ENCODE measurements at regions not wholly inside any gene's neighbourhood (a gene's known extent, or its start where the extent isn't known, plus 50 kb on each side); places are given as distances from the start of the nearest gene placed in this dataset.
"Not testable (repeated sequence)": the region's sequence is repeated elsewhere in the genome, so short reads cannot be mapped to it uniquely, and the experiment has no call there.

- no peak for DNase-seq
Observed at GRCh38 chr4:120005527-120005926, 61.1 kb downstream of the MAD2L1 start.

- no peak for DNase-seq
Observed at GRCh38 chr4:120005076-120005475, 61.6 kb downstream of the MAD2L1 start.

- DNase-seq: no peak
Observed at GRCh38 chr4:120004054-120004453, 62.6 kb downstream of the MAD2L1 start.

GRCh38 chr4:120003193-120003592 is 63.5 kb downstream of the MAD2L1 start:
- DNase-seq: no peak

- DNase-seq: no peak
Observed at GRCh38 chr4:120001850-120002249, 64.8 kb downstream of the MAD2L1 start.

GRCh38 chr4:120000591-120001296 is 65.9 kb downstream of the MAD2L1 start:
- DNase-seq: no peak

GRCh38 chr4:119996024-119996423 is 70.6 kb downstream of the MAD2L1 start:
- not testable (repeated sequence) for DNase-seq

- DNase-seq: peak; percentile 11
Observed at GRCh38 chr4:119984996-119985395, 81.7 kb downstream of the MAD2L1 start.

- DNase-seq: no peak
Observed at GRCh38 chr4:119982756-119983155, 83.9 kb downstream of the MAD2L1 start.

GRCh38 chr4:119980456-119980855 is 86.2 kb downstream of the MAD2L1 start:
- DNase-seq: no peak

GRCh38 chr4:119977076-119977940 is 89.3 kb downstream of the MAD2L1 start:
- no peak for DNase-seq

- DNase-seq: no peak
Observed at GRCh38 chr4:119971431-119972084, 95.1 kb downstream of the MAD2L1 start.

GRCh38 chr4:119962631-119963030 is 104.0 kb downstream of the MAD2L1 start:
- DNase-seq: no peak

GRCh38 chr4:119958983-119959382 is 107.7 kb downstream of the MAD2L1 start:
- no peak for DNase-seq

- DNase-seq: no peak
Observed at GRCh38 chr4:119955256-119955655, 111.4 kb downstream of the MAD2L1 start.

- not testable (repeated sequence) for DNase-seq
Observed at GRCh38 chr4:119954487-119954886, 112.2 kb downstream of the MAD2L1 start.

GRCh38 chr4:119946359-119946758 is 120.3 kb downstream of the MAD2L1 start:
- DNase-seq: no peak

GRCh38 chr4:119942806-119943205 is 123.8 kb downstream of the MAD2L1 start:
- no peak for DNase-seq

- DNase-seq: no peak
Observed at GRCh38 chr4:119940557-119940956, 126.1 kb downstream of the MAD2L1 start.

- DNase-seq: no peak
Observed at GRCh38 chr4:119939071-119939995, 127.3 kb downstream of the MAD2L1 start.

GRCh38 chr4:119937746-119938145 is 128.9 kb downstream of the MAD2L1 start:
- no peak for DNase-seq

GRCh38 chr4:119933606-119934005 is 133.0 kb downstream of the MAD2L1 start:
- DNase-seq: peak; percentile 55

- no peak for DNase-seq
Observed at GRCh38 chr4:119932277-119932676, 134.4 kb downstream of the MAD2L1 start.
